GM12878 (cell line): ENCODE measurements at regions not wholly inside any gene's neighbourhood (a gene's known extent, or its start where the extent isn't known, plus 50 kb on each side); places are given as distances from the start of the nearest gene placed in this dataset.

Source experiments
- CEBPB ChIP-seq, 2 experiments: fragments of 150-350 bp in 1 of 2; IDR thresholded peaks; 2 replicates each; pipeline ENCODE4 v1.6.1; 2012 to 2014; ENCODE audit warnings: low read depth in 2 of 2, low read length in 2 of 2, borderline replicate concordance in 1 of 2, inconsistent platforms in 1 of 2
- EGR1 ChIP-seq, 2 experiments: IDR thresholded peaks; 1 replicate in 1 of 2; 2 replicates in 1 of 2; pipeline ENCODE4 v1.6.1; 2011 to 2012; ENCODE audit warnings: low read depth in 2 of 2, low read length in 2 of 2, borderline replicate concordance in 1 of 2, mild to moderate bottlenecking in 1 of 2, moderate library complexity in 1 of 2
- EP300 ChIP-seq, 2 experiments: fragments of 150-350 bp in 1 of 2; IDR thresholded peaks; 2 replicates each; pipeline ENCODE4 v1.6.1; 2011 to 2012; ENCODE audit warnings: low read depth in 2 of 2, low read length in 2 of 2, borderline replicate concordance in 1 of 2, improper control_type of control experiment in 1 of 2, inconsistent platforms in 1 of 2; ENCODE audit not compliant: control insufficient read depth in 1 of 2
- POLR2AphosphoS5 ChIP-seq: IDR thresholded peaks from 2 replicates; pipeline ENCODE4 v1.6.1; 2011; ENCODE audit warnings: mild to moderate bottlenecking, low read length, inconsistent platforms
- SMAD1 ChIP-seq: fragments of 450-650 bp; IDR thresholded peaks from 2 replicates; pipeline ENCODE4 v1.6.1; 2018; ENCODE audit warnings: mild to moderate bottlenecking, low read depth; ENCODE audit not compliant: partially characterized antibody
- YY1 ChIP-seq: IDR thresholded peaks from 2 replicates; pipeline ENCODE4 v1.6.1; 2011; ENCODE audit warnings: low read depth, mild to moderate bottlenecking, low read length
- TF ChIP-seq, protein P1 (sequence below): fragments of 150-350 bp; IDR thresholded peaks from 2 replicates; pipeline ENCODE4 v1.6.1; 2016; ENCODE audit warnings: low read depth, low read length
- TF ChIP-seq, protein P2 (sequence below): fragments of 450-650 bp; IDR thresholded peaks from 2 replicates; pipeline ENCODE4 v1.6.1; 2017; ENCODE audit warnings: mild to moderate bottlenecking

DNA sequence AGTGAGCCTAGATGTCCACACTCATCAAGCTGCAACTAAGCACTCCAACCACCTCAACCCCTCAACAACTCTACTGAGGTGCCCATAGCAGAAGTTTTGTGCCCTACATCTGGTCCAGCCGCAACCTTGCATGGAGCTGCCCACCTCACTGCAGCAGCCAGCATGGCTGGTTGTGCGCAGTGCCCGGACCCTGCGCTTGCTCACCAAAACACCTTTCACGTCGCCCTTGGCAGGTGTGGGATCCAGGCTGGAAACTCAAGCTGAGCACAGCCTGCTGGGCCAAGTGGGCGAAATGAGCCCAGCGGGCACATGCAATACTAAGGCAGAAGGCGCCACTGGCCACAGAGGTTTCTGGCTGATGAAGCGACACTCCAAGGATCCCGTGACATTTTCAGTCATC lies 902.4 kb downstream of the TBC1D32 start:
- TF ChIP-seq SMAD1 (no peak), YY1 (no peak), POLR2AphosphoS5 (no peak), EGR1 (IDR thresholded peaks at IDR 0.05; ENCODE audit: borderline replicate concordance in 1 of 2, low read depth in 2 of 2, low read length in 2 of 2) (no peak), CEBPB (IDR thresholded peaks at IDR 0.05; ENCODE audit: borderline replicate concordance in 1 of 2, low read depth in 2 of 2, low read length in 2 of 2) (no peak), EP300 (IDR thresholded peaks at IDR 0.05; ENCODE audit: borderline replicate concordance in 1 of 2, control insufficient read depth in 1 of 2, low read depth in 2 of 2, low read length in 2 of 2) (no peak)
- TF ChIP-seq, protein P1, sequence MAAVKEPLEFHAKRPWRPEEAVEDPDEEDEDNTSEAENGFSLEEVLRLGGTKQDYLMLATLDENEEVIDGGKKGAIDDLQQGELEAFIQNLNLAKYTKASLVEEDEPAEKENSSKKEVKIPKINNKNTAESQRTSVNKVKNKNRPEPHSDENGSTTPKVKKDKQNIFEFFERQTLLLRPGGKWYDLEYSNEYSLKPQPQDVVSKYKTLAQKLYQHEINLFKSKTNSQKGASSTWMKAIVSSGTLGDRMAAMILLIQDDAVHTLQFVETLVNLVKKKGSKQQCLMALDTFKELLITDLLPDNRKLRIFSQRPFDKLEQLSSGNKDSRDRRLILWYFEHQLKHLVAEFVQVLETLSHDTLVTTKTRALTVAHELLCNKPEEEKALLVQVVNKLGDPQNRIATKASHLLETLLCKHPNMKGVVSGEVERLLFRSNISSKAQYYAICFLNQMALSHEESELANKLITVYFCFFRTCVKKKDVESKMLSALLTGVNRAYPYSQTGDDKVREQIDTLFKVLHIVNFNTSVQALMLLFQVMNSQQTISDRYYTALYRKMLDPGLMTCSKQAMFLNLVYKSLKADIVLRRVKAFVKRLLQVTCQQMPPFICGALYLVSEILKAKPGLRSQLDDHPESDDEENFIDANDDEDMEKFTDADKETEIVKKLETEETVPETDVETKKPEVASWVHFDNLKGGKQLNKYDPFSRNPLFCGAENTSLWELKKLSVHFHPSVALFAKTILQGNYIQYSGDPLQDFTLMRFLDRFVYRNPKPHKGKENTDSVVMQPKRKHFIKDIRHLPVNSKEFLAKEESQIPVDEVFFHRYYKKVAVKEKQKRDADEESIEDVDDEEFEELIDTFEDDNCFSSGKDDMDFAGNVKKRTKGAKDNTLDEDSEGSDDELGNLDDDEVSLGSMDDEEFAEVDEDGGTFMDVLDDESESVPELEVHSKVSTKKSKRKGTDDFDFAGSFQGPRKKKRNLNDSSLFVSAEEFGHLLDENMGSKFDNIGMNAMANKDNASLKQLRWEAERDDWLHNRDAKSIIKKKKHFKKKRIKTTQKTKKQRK: no peak
- TF ChIP-seq, protein P2, sequence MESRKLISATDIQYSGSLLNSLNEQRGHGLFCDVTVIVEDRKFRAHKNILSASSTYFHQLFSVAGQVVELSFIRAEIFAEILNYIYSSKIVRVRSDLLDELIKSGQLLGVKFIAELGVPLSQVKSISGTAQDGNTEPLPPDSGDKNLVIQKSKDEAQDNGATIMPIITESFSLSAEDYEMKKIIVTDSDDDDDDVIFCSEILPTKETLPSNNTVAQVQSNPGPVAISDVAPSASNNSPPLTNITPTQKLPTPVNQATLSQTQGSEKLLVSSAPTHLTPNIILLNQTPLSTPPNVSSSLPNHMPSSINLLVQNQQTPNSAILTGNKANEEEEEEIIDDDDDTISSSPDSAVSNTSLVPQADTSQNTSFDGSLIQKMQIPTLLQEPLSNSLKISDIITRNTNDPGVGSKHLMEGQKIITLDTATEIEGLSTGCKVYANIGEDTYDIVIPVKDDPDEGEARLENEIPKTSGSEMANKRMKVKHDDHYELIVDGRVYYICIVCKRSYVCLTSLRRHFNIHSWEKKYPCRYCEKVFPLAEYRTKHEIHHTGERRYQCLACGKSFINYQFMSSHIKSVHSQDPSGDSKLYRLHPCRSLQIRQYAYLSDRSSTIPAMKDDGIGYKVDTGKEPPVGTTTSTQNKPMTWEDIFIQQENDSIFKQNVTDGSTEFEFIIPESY: no peak
